NCI-H69 (cell line): ENCODE measurements at regions not wholly inside any gene's neighbourhood (a gene's known extent, or its start where the extent isn't known, plus 50 kb on each side); places are given as distances from the start of the nearest gene placed in this dataset.
"Not testable (repeated sequence)": the region's sequence is repeated elsewhere in the genome, so short reads cannot be mapped to it uniquely, and the experiment has no call there.

Source experiments
- DNase-seq: peaks from one replicate; lab custom pipeline; 2025; lab: John Stamatoyannopoulos, UW

DNA sequence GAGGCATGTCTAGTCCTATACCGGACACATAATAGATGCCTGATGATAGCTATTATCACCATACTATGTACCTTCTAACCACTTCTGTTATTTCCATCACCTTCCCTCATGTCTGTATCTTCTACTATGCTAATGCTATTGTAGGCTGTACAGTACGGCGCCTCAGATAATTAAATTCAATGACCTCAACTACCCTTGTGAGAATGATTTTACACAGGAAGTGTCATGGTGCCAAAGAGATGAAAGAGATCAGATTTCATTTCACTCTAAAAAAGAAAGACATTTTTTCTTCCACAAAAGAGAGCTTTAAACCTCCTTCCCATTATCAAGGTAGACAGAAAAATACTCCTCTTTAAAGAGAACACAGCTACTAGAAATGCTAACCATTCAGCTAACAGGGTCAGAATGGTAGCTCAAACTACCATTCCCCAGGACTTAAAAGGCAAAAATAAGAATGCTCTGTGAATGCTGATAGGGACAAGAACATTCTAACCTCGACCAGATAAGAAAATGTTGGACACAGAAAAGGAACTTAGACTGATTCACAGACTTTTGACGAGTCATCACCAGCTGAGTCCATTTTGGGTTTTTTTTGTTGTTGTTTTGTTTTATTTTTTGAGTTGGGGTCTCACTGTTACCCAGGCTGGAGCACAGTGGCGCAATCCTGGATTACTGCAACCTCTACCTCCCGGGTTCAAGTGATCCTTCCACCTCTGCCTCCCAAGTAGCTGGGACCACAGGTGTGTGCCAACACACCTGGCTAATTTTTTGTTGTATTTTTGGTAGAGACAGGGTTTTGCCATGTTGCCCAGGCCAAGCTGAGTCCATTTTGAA is 99.2 kb upstream of the RAPGEF2 start:
- DNase-seq: peak; percentile 78

DNA sequence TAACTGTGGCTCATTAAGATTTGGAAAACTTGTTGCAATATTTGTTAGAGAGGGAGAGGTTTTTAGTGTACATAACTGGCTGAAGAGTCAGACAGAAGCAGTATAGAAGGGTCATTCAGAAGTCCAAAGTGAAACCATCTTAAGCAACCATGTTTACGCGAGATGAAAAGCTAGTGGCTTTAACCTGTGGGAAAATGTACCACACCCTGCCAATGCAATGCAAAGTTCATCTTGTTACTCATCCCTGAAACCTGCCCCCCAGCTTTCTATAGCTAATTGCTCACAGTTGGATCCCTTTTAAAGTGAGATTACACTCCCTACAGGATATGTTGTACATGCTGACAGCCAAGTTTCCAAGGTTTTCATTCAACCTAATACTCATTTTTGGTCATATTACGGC is 96.7 kb upstream of the RAPGEF2 start:
- DNase-seq: peak; percentile 87

DNA sequence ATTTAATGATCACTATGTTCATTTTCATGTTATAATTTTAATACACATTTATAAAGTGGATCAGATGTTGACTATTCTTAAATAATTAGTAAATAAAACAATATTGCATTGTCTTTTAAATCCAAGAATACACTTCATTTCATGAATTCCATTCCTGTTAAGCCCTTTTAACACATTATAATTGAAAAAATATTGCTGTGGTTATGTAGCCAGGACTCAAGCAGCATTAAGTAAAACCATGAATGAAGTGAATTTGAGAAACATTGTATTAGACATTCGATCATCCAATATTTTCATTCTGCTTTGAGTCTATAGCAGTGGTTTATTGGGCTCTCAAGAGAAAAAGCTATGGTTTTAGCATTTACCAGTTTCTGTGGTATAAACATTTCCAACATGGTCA is 94.2 kb upstream of the RAPGEF2 start:
- no peak for DNase-seq

DNA sequence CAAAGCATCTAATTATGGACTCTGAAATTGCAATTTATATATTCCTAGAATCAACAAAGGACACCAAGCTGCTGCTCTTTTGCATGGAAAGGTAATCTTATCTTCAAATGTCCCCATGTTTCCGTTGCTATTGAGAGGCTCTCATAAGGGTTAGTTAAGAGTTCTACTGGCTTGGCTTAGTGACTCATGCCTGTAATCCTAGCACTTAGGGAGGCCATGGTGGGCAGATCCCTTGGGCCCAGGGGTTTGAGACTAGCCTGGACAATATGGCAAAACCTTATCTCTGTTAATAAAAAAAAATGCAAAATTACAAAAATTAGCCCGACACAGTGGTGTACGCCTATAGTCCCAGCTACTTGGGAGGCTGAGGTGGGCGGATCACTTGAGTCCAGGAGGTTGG is 93.4 kb upstream of the RAPGEF2 start:
- DNase-seq: peak; percentile 43

DNA sequence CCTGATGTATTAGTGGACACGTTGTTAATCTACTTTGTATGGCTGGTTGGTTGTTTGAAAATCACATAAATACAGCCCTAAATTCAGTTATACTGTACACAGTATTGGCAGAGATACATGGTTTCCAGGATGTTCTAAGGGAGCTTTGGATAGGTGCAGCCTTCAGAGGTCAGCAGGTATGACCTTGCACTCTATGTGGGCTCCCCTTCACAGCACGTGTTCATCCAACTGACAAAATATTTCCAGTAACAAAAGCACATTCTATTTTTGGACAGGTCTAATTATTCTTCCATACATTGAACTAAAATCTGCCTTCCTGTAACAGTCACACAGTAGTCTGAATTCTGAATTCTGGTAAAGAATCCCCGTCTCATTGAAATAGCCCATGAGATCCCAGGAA is 92.8 kb upstream of the RAPGEF2 start:
- DNase-seq: peak; percentile 59

DNA sequence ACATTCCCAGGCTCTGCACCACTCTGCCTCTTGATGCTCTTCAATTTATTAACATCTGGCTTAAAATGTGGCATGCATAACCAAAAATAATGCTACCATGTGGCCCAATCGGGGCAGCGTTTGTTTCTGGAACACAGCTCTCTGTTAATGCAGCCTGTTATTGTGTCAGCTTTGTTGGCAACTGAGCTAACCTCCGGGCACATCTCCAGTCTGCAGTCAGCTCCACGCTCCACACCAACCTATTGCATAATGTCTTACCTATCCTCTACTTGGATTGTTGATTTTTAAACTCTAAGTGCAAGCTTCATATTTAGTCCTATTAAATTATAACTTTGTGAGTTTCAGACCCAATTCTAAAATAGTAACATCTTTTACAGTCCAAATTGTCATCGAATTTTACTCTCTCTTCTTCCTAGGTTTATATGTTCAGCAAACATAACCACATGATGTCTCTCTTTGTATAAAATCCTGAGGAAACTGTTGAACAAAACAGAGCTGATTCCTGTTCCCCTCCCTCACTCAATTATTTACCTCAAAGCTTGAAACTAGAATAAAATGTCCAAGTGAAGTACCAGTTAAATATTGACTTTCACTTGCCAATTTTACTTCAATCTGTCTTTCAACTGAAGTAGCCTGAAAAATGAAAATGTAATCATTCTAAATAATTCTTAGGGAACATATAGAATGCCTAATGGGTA is 92.2 kb upstream of the RAPGEF2 start:
- DNase-seq: peak; percentile 86

DNA sequence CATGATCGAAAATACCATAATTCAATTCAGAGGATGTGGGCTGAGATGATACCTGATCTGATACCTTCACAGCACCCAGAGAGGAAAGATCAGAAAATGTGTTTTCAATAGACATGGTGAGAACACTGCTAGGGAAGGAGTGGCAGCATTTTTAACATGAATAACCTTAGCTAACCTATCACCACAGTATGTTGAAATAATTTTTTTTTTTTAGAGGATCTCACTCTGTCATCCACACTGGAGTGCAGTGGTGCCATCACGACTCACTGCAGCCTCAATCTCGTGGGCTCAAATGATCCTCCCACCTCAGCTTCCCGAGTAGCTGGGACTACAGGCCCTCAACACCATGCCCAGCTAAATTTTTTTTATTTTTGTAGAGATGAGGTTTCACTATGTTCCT is 90.5 kb upstream of the RAPGEF2 start:
- DNase-seq: no peak

DNA sequence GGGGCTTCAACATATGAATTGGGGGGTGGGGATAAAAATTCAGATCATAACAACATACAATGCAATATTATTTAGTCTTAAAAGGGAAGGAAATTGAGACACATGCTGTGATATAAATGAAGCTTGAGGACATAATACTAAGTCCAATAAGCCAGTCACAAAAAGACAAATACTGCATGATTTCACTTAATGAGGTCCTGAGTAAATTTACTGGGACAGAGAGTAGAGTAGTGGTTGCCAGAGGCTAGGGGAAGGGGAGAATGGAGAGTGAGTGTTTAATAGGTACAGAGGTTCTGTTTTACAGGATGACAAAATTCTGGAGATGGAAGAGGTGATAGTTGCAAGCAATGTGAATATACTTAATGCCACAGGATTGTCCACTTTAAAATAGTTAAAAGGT is 89.2 kb upstream of the RAPGEF2 start:
- DNase-seq: peak; percentile 56

DNA sequence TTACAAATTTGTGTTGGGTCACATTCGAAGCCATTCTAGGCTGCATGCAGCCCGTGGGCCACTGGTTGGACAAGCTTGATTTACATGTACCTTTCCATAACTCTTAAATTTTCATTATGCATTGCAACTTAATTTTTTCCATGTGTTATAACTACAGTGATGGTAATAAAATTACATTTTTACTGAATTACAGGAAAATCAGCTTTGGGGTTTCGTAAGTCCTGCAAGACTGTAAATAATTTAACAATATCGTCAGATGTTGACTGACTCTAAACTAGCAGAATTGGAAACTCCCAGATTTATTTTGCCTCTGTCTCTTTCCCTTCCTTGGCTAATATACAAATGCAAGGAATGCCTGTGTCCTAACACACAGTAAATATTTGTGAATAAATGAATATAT is 88.0 kb upstream of the RAPGEF2 start:
- no peak for DNase-seq

DNA sequence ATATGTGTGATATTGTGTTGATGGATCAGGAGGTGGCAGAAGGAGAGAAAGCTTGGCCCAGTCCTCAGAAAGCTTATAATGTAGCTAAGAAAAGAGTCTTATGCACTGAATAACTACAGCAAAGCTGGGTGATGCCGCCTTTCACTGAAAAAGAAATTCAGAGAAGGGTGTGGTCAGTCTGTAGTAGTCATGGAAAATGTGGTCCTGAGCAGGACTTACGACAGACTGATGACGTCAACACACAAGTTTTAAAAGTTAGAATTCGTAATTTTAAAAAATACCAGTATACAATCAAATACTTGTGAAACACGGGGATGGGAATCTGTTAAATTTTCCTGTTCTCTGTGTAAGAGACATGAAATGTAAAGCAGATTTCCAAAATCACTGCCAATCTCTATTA is 87.0 kb upstream of the RAPGEF2 start:
- no peak for DNase-seq

DNA sequence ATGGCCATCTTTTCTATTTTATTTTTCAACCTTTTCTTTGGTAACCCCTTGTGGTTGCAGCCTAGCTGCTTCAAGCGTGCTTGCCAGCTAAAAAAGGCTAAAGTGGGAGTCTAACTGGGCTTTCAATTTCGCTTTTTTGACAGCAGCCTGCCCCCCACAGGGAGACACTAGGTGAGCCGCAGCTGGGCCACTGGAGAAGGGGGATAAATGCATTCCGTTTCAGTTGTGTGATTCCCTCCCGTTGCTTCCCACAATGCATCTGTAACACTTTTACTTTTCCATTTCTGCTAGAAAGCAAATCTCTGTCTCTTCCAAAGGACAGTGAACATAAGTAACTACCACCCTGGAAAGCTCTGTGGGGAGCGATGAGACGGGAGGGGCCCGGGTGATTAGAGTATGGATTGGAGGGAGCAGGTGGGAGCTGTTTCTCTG is 86.3 kb upstream of the RAPGEF2 start:
- peak; percentile 79 for DNase-seq

DNA sequence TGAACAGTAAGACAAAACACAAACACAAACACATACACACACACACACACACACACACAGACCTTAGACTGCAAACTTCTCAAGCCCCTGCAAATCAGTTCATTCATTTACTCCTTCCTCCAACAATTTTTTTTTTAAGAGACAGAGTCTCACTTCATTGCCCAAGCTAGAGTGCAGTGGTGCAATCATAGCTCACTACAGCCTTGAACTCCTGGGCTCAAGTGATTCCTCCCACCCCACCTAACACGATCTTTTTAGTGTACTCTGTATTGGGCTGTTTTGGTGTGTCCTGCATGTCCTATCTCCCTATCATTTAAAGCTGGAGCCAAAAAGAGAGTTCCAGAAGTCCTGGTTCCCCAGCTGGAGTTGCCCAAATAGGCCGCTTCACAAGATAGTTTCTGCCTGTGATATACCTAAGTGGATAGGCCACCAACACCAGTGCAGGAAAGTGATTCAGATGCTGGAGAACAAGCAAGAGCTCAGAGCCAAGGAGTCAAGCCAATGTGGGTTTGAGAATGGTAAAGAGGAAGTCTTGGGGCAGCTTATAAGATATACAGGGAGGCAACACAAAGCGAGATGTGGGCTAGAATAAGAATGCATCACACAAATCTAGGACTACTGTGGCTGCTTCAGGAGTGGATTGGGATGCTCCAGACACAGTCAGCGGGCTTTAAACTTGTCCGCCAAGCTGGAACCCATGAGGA is 85.4 kb upstream of the RAPGEF2 start:
- no peak for DNase-seq

DNA sequence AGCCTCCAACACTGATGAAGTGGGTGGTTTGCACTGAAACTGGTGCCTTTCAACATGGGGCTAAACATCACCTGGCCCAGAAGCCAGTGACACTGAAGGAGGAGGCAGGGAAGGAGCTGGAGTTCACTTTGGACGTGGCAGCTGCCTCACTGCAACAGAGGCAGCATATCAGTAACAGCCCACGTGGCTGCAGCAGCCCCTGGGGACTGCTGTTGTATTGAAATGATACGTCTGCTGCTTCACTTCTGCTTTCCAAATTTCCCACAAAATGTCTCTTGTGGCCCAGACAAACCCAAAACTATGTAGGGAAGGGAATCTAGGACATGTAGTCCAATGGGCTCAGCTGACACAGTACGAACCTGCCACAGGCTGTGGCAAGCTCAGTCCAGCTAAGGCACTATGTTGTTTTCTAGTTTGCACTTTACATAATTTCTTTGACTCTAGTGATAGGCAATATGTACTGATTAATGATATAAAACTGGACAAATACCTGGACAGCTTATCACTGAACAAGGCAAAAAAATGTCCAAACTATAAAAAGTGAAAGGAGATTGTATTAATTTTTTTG is 84.7 kb upstream of the RAPGEF2 start:
- DNase-seq: peak; percentile 3

DNA sequence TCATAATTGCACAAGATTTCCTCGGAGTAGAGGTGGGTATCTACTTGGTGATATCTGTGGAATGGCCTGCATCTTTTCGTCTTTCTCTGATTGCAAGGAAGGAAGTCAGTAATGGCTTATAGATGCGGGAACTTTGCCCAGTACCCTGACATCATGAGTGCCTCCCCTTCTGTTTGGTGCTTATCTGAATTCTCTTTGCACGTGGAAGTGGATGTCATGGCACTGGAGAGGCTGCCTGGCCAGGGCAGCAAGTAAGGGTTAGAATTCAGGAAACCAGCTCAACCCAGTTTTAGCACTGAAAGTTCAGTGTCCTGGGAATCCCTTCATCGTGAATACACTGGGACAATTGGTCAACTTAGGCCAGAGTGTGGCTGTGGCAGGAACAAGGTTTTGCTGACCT is 83.5 kb upstream of the RAPGEF2 start:
- no peak for DNase-seq

DNA sequence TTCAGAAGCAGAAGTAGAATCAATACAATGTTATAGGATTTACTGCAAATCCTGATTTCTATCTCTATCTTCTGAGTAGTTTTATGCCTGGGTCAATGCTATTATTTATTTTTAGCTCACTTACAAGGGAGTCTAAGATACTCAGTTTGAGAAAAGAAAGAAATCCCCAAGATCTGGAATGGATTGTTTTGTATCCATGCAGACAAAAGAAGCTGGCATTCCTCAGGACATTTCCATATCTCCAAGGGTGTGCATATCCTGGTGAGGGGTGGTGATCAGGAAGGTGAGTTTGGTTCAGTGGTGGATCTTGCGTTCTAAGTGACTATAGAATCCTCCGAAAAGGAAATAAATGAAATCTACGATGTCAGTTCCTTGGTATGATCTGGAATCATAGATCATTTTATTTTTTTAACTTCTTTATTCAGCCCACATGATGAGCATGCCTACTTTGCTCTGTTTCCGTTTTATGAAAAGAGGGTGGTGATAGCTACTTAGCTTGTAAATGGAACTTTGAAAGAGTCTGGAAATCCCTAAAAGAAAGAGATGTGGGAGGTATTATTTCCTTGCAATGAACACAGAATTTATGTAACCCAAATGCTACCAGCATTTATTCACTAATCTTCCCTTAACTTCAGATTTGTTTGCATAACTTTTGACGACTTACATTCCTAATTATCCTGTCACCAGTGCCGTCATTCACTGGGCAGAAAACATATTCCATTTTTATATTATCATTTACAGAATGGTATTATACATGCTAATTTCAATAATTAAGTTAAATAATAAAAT is 81.1 kb upstream of the RAPGEF2 start:
- DNase-seq: no peak

DNA sequence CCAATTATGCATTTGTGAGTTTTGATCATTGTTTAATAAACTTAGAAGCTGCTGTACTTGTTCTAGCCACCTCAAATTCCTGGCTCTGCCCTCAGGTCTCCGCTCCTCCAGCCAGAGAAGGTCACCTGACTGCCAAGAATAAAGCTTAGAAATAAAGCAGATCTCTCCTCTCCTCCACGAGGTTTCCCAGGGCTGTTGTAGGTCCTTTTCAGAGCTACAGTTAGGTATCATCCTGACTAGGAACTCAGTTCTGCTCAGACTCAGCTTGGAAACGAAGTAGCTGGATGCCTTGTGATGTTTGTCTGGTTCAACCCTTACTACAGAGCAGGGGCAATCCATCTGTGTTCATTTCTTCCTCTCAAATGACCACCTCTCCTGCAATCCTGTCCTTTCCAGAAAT is 79.1 kb upstream of the RAPGEF2 start:
- peak; percentile 58 for DNase-seq

DNA sequence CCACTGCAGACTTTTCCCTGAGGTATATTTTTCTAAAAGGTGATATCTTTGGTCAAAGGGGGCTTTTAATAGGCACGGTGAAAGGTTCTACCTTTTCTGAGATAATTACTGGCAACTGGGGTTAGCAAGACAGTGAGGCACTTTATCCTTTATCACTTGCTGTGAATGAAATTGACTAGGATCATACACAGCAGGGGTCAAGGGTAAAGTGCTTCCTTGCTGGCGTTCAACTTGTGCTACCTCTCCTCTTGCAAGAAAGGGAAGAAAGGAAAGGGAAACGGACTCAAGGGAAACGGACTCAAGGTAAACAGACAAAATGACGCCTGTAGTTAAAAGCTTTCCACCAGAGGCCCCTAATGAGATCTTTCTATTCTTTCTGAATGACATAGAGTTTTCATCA is 78.6 kb upstream of the RAPGEF2 start:
- DNase-seq: peak; percentile 93

DNA sequence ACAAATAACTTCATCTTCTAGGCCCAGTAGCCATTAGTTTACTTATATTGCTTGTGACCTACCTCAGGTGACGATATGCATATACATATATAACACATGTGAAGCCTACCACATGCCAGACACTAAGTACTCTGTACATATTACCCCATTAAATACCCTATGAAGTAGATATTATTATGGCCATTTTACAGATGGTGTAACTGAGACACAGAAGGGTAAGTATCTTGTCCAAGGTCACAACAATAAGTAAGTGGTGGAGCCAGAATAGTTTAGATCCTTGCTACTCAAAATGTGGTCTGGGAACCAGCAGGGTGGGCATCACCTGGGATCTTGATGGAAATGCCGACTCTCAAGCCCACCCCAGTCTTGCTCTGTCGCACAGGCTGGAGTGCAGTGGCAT is 78.1 kb upstream of the RAPGEF2 start:
- peak; percentile 20 for DNase-seq

DNA sequence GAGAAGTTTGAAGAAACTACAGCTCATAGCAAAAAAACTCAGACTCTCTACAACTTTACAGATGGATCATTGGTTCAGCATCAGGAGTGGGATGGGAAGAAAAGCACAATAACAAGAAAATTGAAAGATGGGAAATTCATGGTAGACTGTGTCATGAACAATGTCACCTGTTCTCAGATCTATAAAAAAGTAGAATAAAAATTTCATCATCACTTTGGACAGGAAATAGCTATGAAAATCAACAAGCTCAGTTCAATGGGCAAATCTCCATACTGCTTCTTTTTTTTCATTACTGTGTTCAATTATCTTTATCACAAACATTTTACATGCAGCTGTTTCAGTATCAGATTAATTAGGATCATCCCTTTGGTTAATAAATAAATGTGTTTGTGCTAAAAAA is 76.5 kb upstream of the RAPGEF2 start:
- no peak for DNase-seq

DNA sequence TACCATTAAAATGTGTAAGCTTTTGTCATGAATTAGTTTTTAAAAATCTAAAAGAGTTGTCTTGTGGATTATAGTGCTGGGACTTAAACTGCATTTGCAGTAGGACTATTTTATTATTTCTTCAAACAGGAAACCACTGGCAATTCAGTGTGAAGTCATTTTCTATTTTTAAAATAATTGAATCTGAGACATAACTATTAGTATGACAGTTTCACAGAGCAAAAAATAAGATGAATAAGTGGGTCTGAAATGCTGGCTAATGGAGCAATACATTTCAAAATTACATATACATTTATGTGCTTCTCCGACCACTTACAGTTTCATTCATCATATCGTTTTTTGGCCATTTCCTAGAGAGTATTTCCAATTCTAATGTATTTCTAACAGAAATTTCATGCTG is 75.3 kb upstream of the RAPGEF2 start:
- DNase-seq: no peak

DNA sequence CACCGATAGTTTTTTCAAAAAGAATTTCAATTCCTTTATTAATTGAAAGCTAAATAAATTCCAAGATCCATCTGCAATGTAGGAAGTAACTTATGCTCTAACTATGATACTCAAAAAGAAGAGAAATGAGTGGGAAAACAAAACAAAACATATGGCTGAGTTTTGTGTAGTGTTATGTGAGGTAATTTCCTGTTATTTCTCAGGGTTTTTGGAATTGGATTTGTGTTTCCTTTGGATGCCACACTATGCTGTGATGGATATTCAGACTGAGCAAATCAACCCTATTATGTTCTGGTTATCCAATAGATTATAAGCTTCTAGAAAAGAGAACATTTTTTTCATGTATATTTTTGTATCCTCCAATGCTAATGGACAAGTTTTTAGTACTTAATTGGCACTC is 73.4 kb upstream of the RAPGEF2 start:
- no peak for DNase-seq

DNA sequence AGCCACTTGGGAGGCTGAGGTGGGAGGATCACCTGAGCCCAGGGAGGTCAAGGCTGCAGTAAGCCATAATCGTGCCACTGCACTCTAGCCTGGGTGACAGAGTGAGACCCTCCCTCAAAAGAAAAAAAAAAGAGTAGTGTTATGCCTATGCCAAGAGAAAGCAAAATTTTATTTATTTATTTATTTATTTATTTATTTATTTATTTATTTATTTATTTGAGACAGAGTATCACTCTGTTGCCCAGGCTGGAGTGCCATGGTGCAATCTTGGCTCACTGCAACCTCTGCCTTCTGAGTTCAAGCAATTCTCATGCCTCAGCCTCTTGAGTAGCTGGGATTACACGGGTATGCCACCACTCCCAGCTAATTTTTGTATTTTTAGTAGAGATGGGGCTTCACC is 72.6 kb upstream of the RAPGEF2 start:
- DNase-seq: not testable (repeated sequence)
